COR-L47 (cell line): ENCODE measurements at regions not wholly inside any gene's neighbourhood (a gene's known extent, or its start where the extent isn't known, plus 50 kb on each side); places are given as distances from the start of the nearest gene placed in this dataset.

Source experiments
- DNase-seq: peaks from one replicate; lab custom pipeline; 2025; lab: John Stamatoyannopoulos, UW

- DNase-seq: no peak
Measured at GRCh38 chr1:34408011-34408410, 231.3 kb downstream of the C1orf94 start.

GRCh38 chr1:34409689-34410229 lies 233.1 kb downstream of the C1orf94 start:
- DNase-seq: no peak

GRCh38 chr1:34412598-34413370 lies 236.1 kb downstream of the C1orf94 start:
- no peak for DNase-seq

- no peak for DNase-seq
Measured at GRCh38 chr1:34415140-34415539, 238.4 kb downstream of the C1orf94 start.

- no peak for DNase-seq
Measured at GRCh38 chr1:34418166-34418565, 241.5 kb downstream of the C1orf94 start.

- no peak for DNase-seq
Measured at GRCh38 chr1:34419663-34420136, 243.0 kb downstream of the C1orf94 start.

- no peak for DNase-seq
Measured at GRCh38 chr1:34425046-34425445, 248.3 kb downstream of the C1orf94 start.

- no peak for DNase-seq
Measured at GRCh38 chr1:34425785-34426184, 249.1 kb downstream of the C1orf94 start.

GRCh38 chr1:34426325-34426896 lies 249.7 kb downstream of the C1orf94 start:
- no peak for DNase-seq

GRCh38 chr1:34427170-34427569 lies 250.5 kb downstream of the C1orf94 start:
- no peak for DNase-seq

- DNase-seq: no peak
Measured at GRCh38 chr1:34433099-34433498, 256.4 kb downstream of the C1orf94 start.

GRCh38 chr1:34436836-34437235 lies 260.1 kb downstream of the C1orf94 start:
- DNase-seq: no peak

GRCh38 chr1:34441259-34442069 lies 264.8 kb downstream of the C1orf94 start:
- DNase-seq: no peak

- DNase-seq: no peak
Measured at GRCh38 chr1:34444516-34444915, 267.8 kb downstream of the C1orf94 start.

GRCh38 chr1:34450325-34450724 lies 273.6 kb downstream of the C1orf94 start:
- no peak for DNase-seq

GRCh38 chr1:34452451-34452850 lies 275.7 kb downstream of the C1orf94 start:
- no peak for DNase-seq

- no peak for DNase-seq
Measured at GRCh38 chr1:34455121-34455520, 278.4 kb downstream of the C1orf94 start.

- DNase-seq: peak; percentile 46
Measured at GRCh38 chr1:34460193-34460592, 283.5 kb downstream of the C1orf94 start.

- DNase-seq: no peak
Measured at GRCh38 chr1:34470401-34470800, 284.4 kb upstream of the GJB5 start.

- no peak for DNase-seq
Measured at GRCh38 chr1:34474566-34474965, 280.3 kb upstream of the GJB5 start.

- no peak for DNase-seq
Measured at GRCh38 chr1:34476371-34476770, 278.5 kb upstream of the GJB5 start.

- DNase-seq: no peak
Measured at GRCh38 chr1:34477632-34478141, 277.2 kb upstream of the GJB5 start.
